GM19043 (cell line): ENCODE measurements at regions not wholly inside any gene's neighbourhood (a gene's known extent, or its start where the extent isn't known, plus 50 kb on each side); places are given as distances from the start of the nearest gene placed in this dataset.
"Not testable (repeated sequence)": the region's sequence is repeated elsewhere in the genome, so short reads cannot be mapped to it uniquely, and the experiment has no call there.

Experiments
- ATAC-seq: cut with Tn5 transposase; IDR thresholded peaks from one replicate; pipeline ENCODE4 v1.9.1; 2021; ENCODE audit warnings: low read depth; ENCODE audit not compliant: unreplicated experiment

- ATAC-seq: no peak
These were observed 329.1 kb upstream of the C2CD4B start for GRCh38 chr15:62494197-62494596.

- ATAC-seq: no peak
These were observed 330.9 kb upstream of the C2CD4B start for GRCh38 chr15:62495670-62496614.

GRCh38 chr15:62497356-62497755, 332.3 kb upstream of the C2CD4B start:
- no peak for ATAC-seq

- no peak for ATAC-seq
These were observed 333.2 kb upstream of the C2CD4B start for GRCh38 chr15:62498278-62498677.

- ATAC-seq: no peak
These were observed 333.6 kb upstream of the C2CD4B start for GRCh38 chr15:62498712-62499111.

- ATAC-seq: no peak
These were observed 335.2 kb upstream of the C2CD4B start for GRCh38 chr15:62500325-62500724.

GRCh38 chr15:62502451-62502850, 337.4 kb upstream of the C2CD4B start:
- no peak for ATAC-seq

GRCh38 chr15:62503451-62503850, 338.4 kb upstream of the C2CD4B start:
- ATAC-seq: no peak

- ATAC-seq: no peak
These were observed 340.7 kb upstream of the C2CD4B start for GRCh38 chr15:62505762-62506161.

- no peak for ATAC-seq
These were observed 341.2 kb upstream of the C2CD4B start for GRCh38 chr15:62506217-62506805.

GRCh38 chr15:62509395-62509958, 344.4 kb upstream of the C2CD4B start:
- ATAC-seq: no peak

- ATAC-seq: no peak
These were observed 345.7 kb upstream of the C2CD4B start for GRCh38 chr15:62510791-62511190.

- no peak for ATAC-seq
These were observed 347.8 kb upstream of the C2CD4B start for GRCh38 chr15:62512904-62513303.

- ATAC-seq: no peak
These were observed 348.8 kb upstream of the C2CD4B start for GRCh38 chr15:62513893-62514292.

- ATAC-seq: no peak
These were observed 350.8 kb upstream of the C2CD4B start for GRCh38 chr15:62515696-62516395.

- ATAC-seq: no peak
These were observed 352.5 kb upstream of the C2CD4B start for GRCh38 chr15:62517541-62517940.

- not testable (repeated sequence) for ATAC-seq
These were observed 353.6 kb upstream of the C2CD4B start for GRCh38 chr15:62518666-62519065.

- ATAC-seq: no peak
These were observed 354.8 kb upstream of the C2CD4B start for GRCh38 chr15:62519900-62520299.

GRCh38 chr15:62520887-62521286, 355.8 kb upstream of the C2CD4B start:
- no peak for ATAC-seq

- ATAC-seq: no peak
These were observed 356.3 kb upstream of the C2CD4B start for GRCh38 chr15:62521396-62521795.

- no peak for ATAC-seq
These were observed 359.8 kb upstream of the C2CD4B start for GRCh38 chr15:62524848-62525247.
